ENCODE measurements at regions not wholly inside any gene's neighbourhood (a gene's known extent, or its start where the extent isn't known, plus 50 kb on each side); places are given as distances from the start of the nearest gene placed in this dataset.

DNA sequence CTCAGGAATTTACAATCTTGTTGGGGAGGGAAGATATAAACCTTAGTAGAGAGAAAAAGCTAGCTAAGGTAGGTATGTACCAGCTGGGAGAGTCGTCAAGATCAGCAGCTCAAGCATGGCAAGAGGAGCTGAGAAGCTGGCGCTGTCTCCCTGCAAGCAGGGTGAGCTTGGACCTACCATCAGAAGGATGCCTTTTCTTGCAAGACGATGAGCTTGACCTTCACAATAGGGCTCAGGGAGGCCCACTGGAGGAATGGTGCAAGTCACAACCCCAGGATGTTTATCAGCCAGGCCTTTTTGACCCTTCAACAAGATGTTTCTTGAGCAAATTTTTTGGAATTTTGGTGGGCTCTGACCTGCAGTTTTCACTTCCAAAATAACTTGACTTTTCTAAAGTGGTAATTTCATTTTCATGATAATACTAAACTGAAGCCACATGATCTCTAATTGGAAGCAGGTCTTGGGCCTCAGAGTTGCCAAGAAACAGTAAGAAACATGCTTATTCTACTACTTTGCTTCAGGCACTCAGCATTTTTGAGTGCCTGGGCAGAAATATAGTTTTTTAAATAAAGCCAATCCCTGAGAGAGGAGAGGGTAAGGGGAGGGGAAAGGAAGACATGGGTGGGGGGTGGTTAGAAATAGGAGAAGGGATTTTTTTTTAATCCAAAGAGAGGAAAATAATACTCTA is 258.1 kb downstream of the CLIC5 start:
- TF ChIP-seq, protein P1, sequence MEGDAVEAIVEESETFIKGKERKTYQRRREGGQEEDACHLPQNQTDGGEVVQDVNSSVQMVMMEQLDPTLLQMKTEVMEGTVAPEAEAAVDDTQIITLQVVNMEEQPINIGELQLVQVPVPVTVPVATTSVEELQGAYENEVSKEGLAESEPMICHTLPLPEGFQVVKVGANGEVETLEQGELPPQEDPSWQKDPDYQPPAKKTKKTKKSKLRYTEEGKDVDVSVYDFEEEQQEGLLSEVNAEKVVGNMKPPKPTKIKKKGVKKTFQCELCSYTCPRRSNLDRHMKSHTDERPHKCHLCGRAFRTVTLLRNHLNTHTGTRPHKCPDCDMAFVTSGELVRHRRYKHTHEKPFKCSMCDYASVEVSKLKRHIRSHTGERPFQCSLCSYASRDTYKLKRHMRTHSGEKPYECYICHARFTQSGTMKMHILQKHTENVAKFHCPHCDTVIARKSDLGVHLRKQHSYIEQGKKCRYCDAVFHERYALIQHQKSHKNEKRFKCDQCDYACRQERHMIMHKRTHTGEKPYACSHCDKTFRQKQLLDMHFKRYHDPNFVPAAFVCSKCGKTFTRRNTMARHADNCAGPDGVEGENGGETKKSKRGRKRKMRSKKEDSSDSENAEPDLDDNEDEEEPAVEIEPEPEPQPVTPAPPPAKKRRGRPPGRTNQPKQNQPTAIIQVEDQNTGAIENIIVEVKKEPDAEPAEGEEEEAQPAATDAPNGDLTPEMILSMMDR (IDR thresholded peaks at IDR 0.05), result no peak
- no peak for TF ChIP-seq POLR2A (IDR thresholded peaks at IDR 0.05)
- no peak for TF ChIP-seq POLR2AphosphoS5 (IDR thresholded peaks at IDR 0.05)
